B cell (primary cell): ENCODE measurements at regions not wholly inside any gene's neighbourhood (a gene's known extent, or its start where the extent isn't known, plus 50 kb on each side); places are given as distances from the start of the nearest gene placed in this dataset.

Experiments used
- ATAC-seq: fragments of 200-7000 bp; cut with Tn5 transposase; one replicate; pipeline ENCODE4 v1.10.0; 2021; ENCODE audit warnings: low read depth, mild to moderate bottlenecking, moderate number of reproducible peaks, moderate library complexity
- CTCF ChIA-PET: fragments of 350-600 bp; sonication (Branson Sonifier 250); formaldehyde crosslinking; loops from one replicate; lab custom pipeline; 2021; ENCODE audit warnings: antibody characterized with exemption, inconsistent platforms; lab: Charles Lee
- POLR2A ChIA-PET: fragments of 350-600 bp; sonication (Branson Sonifier 250); formaldehyde crosslinking; loops from one replicate; lab custom pipeline; 2021; ENCODE audit warnings: antibody characterized with exemption; lab: Charles Lee
- DNase-seq: peaks from one replicate; pipeline ENCODE4 v3.0.0; 2013
- H2AFZ ChIP-seq: 2 replicates; pipeline ENCODE4 v1.6.1; 2012; ENCODE audit warnings: mild to moderate bottlenecking, low read depth, low read length; ENCODE audit not compliant: insufficient read depth, poor library complexity, severe bottlenecking
- H3K27ac ChIP-seq, 2 donors: 1 replicate in 1 of 2; 2 replicates in 1 of 2; pipeline ENCODE4 v1.5.1; 2012 to 2013; ENCODE audit warnings: low read length in 2 of 2, mild to moderate bottlenecking in 2 of 2, moderate library complexity in 1 of 2
- H3K27me3 ChIP-seq, 4 experiments: fragments of 200-600 bp in 1 of 4; sonication (generic) in 1 of 4; replicated peaks in 1 of 4; 1 replicate in 2 of 4; 2 replicates in 2 of 4; pipeline versions ENCODE4 v1.6.1 to v1.7.0; 2013 to 2016; ENCODE audit warnings: low read length in 3 of 4, mild to moderate bottlenecking in 2 of 4, mixed read lengths in 1 of 4, moderate library complexity in 1 of 4; ENCODE audit not compliant: insufficient read depth in 4 of 4, control insufficient read depth in 3 of 4; ENCODE audit errors: control extremely low read depth in 1 of 4
- H3K36me3 ChIP-seq, 2 experiments: replicated peaks in 1 of 2; 1 replicate in 1 of 2; 2 replicates in 1 of 2; pipeline versions ENCODE4 v1.6.1 to v1.7.1; 2013; ENCODE audit warnings: low read length in 1 of 2; ENCODE audit not compliant: insufficient read depth in 2 of 2, control insufficient read depth in 1 of 2; ENCODE audit errors: control extremely low read depth in 1 of 2, extremely low read depth in 1 of 2
- H3K4me1 ChIP-seq, 2 donors: fragments of 200-600 bp in 1 of 2; sonication (generic) in 1 of 2; 1 replicate in 1 of 2; 2 replicates in 1 of 2; pipeline versions ENCODE4 v1.5.1 to v1.6.1; 2013 to 2017; ENCODE audit warnings: low read length in 2 of 2; ENCODE audit not compliant: control insufficient read depth in 2 of 2, insufficient read depth in 2 of 2
- H3K4me2 ChIP-seq: replicated peaks from 2 replicates; pipeline ENCODE3; 2012; ENCODE audit warnings: mild to moderate bottlenecking, low read depth, low read length; ENCODE audit not compliant: poor library complexity, severe bottlenecking
- H3K4me3 ChIP-seq, 5 experiments: fragments of 200-600 bp in 1 of 5; sonication (generic) in 1 of 5; 1 replicate in 3 of 5; 2 replicates in 2 of 5; pipeline versions ENCODE4 v1.5.1 to v1.7.0; 2011 to 2016; ENCODE audit warnings: low read length in 4 of 5, mild to moderate bottlenecking in 4 of 5, low read depth in 2 of 5, control low read depth in 1 of 5, moderate library complexity in 1 of 5; ENCODE audit not compliant: insufficient read depth in 1 of 5; ENCODE audit errors: control extremely low read depth in 1 of 5, extremely low read depth in 1 of 5
- H3K79me2 ChIP-seq: fragments of 200-600 bp; sonication (generic); one replicate; pipeline ENCODE4 v1.6.0; 2016; ENCODE audit warnings: low read length; ENCODE audit not compliant: control insufficient read depth, insufficient read depth
- H3K9ac ChIP-seq: fragments of 200-600 bp; sonication (generic); 2 replicates; pipeline ENCODE4 v1.6.1; 2017; ENCODE audit warnings: mild to moderate bottlenecking, low read length, moderate library complexity
- H3K9me3 ChIP-seq, 3 donors: one replicate each; pipeline versions ENCODE4 v1.6.1 to v1.7.1; 2013; ENCODE audit warnings: low read length in 2 of 3; ENCODE audit not compliant: control insufficient read depth in 2 of 3, insufficient read depth in 1 of 3; ENCODE audit errors: control extremely low read depth in 1 of 3
- H4K20me1 ChIP-seq: 2 replicates; pipeline ENCODE4 v1.6.0; 2012; ENCODE audit warnings: mild to moderate bottlenecking, low read length; ENCODE audit not compliant: insufficient read depth, control insufficient read depth, poor library complexity, severe bottlenecking
- H3K27ac Mint-ChIP-seq: one replicate; pipeline ENCODE4 v1.8.0; 2021; ENCODE audit warnings: mixed read lengths
- H3K27me3 Mint-ChIP-seq: one replicate; pipeline ENCODE4 v1.8.0; 2021; ENCODE audit warnings: mixed read lengths
- H3K4me1 Mint-ChIP-seq: one replicate; pipeline ENCODE4 v1.8.0; 2021; ENCODE audit warnings: mixed read lengths
- H3K4me3 Mint-ChIP-seq: one replicate; pipeline ENCODE4 v1.8.0; 2021; ENCODE audit warnings: mixed read lengths
- H3K9me3 Mint-ChIP-seq: one replicate; pipeline ENCODE4 v1.8.0; 2022; ENCODE audit warnings: mixed read lengths; ENCODE audit not compliant: insufficient read depth
- CTCF ChIP-seq: fragments of 200-600 bp; IDR thresholded peaks from one replicate; pipeline ENCODE4 v1.8.0; 2022; ENCODE audit warnings: antibody characterized with exemption, mild to moderate bottlenecking
- EZH2 ChIP-seq: IDR thresholded peaks from 2 replicates; pipeline ENCODE4 v1.6.1; 2012; ENCODE audit warnings: borderline replicate concordance, low read depth, mild to moderate bottlenecking, moderate library complexity, low read length; ENCODE audit not compliant: insufficient read depth, poor library complexity, severe bottlenecking
- WGBS: methylation state at CpG from one replicate; pipeline ENCODE4 v1.1.5; 2013; ENCODE audit warnings: missing lambda C conversion rate; ENCODE audit not compliant: insufficient coverage; 5-methylcytosine and 5-hydroxymethylcytosine counted together
- intact Hi-C: fragments of 100-400 bp; cut with micrococcal nuclease; formaldehyde crosslinking; loops from one replicate; pipeline ENCODE4 v1.10.0; 2022

DNA sequence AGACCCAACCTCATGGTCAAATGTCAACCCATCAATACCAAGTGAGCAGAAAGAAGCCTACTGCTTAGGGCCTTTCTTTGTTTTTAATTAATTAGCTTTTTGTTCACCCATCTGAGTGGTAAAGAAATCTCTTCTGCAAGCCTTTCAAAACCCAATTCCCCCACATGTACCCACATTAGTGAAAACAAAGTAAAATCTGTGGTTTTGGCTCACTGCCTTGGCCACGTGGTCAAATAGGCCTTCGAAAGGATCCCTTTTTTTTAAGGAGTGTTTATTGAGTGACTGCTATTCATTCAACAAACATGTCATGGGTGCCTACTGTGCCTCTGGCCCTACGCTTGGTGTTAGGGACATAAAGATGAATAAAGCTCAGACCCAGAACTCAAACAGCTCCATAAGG is 160.1 kb downstream of the NUAK1 start:
- ATAC-seq (no peak), DNase-seq (no peak)
- no peak for TF ChIP-seq CTCF
- TF ChIP-seq EZH2 = no peak
- ChIA-PET CTCF (no interaction called here), POLR2A (no interaction called here)
- 100% methylated on average over 1 of the region's 3 CpGs for WGBS
- Histone ChIP-seq H3K9me3 (peaks cover 0 to 6% (median 0%) of the 10 kb centered on the region in 3 donors), H3K79me2 (no peaks in the 10 kb centered on the region), H3K27me3 (no peaks in the 10 kb centered on the region), H3K4me3 (no peak overlapping the region), H3K36me3 (no peaks in the 10 kb centered on the region), H2AFZ (no peak overlapping the region), H3K9ac (no peak overlapping the region), H3K27ac (no peak overlapping the region), H3K4me2 (no peak overlapping the region), H4K20me1 (no peaks in the 10 kb centered on the region), H3K4me1 (no peaks in the 10 kb centered on the region)
- no peak overlapping the region for H3K27ac Mint-ChIP-seq
- no peaks in the 10 kb centered on the region for H3K4me1 Mint-ChIP-seq
- intact Hi-C loops = no loop called here
- H3K27me3 Mint-ChIP-seq = no peaks in the 10 kb centered on the region
- no peak overlapping the region for H3K4me3 Mint-ChIP-seq
- no peaks in the 10 kb centered on the region for H3K9me3 Mint-ChIP-seq

GRCh38 chr12:105980085-105980484 is 158.7 kb downstream of the NUAK1 start:
- Histone ChIP-seq H3K79me2 (no peaks in the 10 kb centered on the region), H2AFZ (no peak overlapping the region), H3K9ac (no peak overlapping the region), H3K4me3 (no peak overlapping the region), H3K4me2 (no peak overlapping the region), H3K9me3 (peaks cover 0 to 6% (median 0%) of the 10 kb centered on the region in 3 donors), H3K27me3 (no peaks in the 10 kb centered on the region), H3K36me3 (no peaks in the 10 kb centered on the region), H4K20me1 (no peaks in the 10 kb centered on the region), H3K4me1 (no peaks in the 10 kb centered on the region), H3K27ac (no peak overlapping the region)
- intact Hi-C loops = no loop called here
- ChIA-PET CTCF (no interaction called here), POLR2A (no interaction called here)
- no peak for ATAC-seq
- no peaks in the 10 kb centered on the region for H3K9me3 Mint-ChIP-seq
- no CpG with 5 or more reads among the region's 1 CpG for WGBS
- H3K27ac Mint-ChIP-seq = no peak overlapping the region
- TF ChIP-seq CTCF (no peak), EZH2 (no peak)
- no peak for DNase-seq
- H3K27me3 Mint-ChIP-seq = no peaks in the 10 kb centered on the region
- H3K4me3 Mint-ChIP-seq = no peak overlapping the region
- no peaks in the 10 kb centered on the region for H3K4me1 Mint-ChIP-seq
